HG03520 (cell line): ENCODE measurements at regions not wholly inside any gene's neighbourhood (a gene's known extent, or its start where the extent isn't known, plus 50 kb on each side); places are given as distances from the start of the nearest gene placed in this dataset.
"Not testable (repeated sequence)": the region's sequence is repeated elsewhere in the genome, so short reads cannot be mapped to it uniquely, and the experiment has no call there.

Source experiments
- ATAC-seq: cut with Tn5 transposase; IDR thresholded peaks from one replicate; pipeline ENCODE4 v1.9.1; 2021; ENCODE audit warnings: mild to moderate bottlenecking, moderate library complexity; ENCODE audit not compliant: unreplicated experiment

DNA sequence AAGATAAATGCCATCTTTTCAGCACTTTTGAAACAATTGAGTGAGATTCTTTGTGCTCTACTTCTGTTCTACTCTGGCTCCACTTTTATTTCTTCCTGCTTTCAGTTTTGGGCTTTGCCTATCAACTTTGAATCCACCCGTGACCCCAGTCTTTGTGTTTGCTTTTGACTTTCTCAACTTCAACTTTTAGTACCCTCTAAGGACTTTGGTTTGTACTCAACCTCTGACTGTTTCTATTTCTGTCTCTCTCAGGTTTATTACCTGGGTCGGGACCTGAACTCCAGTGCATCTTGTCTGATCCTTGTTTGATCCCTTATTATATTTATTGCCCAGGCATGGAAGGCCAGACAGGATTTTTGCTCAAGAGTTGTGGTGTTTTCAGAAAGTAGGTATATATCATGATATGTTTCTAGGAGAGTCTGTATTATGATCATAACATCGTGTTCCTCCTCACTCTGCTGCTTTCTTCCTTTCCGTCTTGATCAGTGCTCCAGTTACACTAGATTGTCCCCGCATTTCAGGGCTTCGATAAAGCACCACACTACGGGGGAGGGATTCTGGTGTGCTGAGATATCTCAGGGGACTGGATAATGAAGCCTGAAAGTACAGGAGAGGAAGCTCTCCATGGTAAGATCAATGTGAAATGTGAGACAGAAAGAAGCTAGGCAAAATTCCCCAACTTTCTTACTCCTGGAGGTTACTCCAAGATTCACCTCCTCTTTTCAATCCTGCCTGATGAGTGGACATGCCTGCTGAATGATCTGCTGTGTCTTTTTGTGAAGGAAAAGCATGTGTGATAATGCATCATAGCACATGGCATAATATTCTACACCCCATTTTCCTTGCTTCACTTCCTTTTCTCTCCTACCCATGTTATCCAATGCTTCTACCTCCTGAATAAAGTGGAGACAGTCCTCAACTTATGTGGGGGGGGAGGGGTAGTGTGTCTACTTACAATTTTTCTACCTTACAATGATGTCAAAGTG, 155.5 kb upstream of the GRIN3A start:
- ATAC-seq = no peak

GRCh38 chr9:101881508-101881907, 143.1 kb upstream of the GRIN3A start:
- no peak for ATAC-seq

DNA sequence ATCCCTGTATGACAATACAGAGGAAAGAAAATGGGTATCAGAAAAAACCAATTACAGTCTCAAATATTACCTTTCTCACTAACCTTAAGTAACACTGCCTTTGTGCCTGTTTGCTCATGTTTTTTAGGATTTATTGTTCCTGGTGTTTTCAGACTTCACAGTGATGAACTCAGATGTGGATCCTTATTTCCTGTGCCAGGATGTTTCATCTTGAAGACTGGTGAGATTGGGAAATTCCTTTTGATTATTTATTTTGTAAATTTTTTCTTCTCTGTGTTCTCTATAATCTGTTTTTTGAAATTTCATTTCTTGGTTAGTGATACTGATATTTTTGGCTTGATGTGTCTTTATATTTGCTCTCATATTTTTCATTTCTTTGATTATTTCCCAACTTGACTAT, 142.4 kb upstream of the GRIN3A start:
- no peak for ATAC-seq

GRCh38 chr9:101878734-101879133, 140.3 kb upstream of the GRIN3A start:
- ATAC-seq = no peak

DNA sequence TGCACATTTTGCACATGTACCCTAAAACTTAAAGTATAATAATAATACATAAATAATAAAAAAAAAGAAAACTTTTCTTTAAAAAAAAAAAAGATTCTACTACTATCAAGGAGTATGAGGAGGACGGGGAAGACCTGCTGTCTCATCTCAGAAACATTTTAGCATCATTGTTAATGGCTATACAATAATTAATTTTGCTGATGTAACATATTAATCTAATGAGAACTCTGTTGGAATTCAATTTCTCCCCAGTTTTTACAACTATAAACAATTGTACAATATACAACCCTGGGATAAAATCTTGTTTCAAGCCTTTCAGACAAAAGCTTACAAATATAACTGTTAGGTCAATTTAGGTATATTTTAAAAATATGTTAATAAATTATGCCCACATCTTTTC, 139.0 kb upstream of the GRIN3A start:
- no peak for ATAC-seq

- ATAC-seq = no peak
These were observed 123.0 kb upstream of the GRIN3A start for GRCh38 chr9:101861472-101861871.

DNA sequence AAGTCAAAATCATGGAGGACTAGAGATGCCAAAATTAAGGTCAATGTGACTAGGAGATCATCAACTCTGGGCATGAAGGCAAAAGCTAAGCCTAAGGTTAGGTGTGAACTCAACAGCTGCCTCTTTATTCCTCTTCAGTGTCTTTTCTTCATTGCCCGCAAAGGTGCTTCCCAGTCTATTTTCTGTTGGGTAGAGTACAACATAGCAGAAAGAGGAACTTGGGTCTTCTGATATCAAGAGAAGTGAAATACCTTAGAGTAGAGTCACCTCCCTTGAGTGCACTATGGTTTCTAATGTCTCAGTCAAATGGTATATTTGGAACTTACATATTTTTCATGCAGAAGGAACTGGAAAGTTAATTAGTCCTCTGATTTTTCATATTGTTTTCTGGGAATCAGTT, 122.5 kb upstream of the GRIN3A start:
- no peak for ATAC-seq

GRCh38 chr9:101859620-101860019, 121.2 kb upstream of the GRIN3A start:
- no peak for ATAC-seq

GRCh38 chr9:101858026-101858425, 119.6 kb upstream of the GRIN3A start:
- ATAC-seq = no peak

- ATAC-seq = no peak
These were observed 110.8 kb upstream of the GRIN3A start for GRCh38 chr9:101849102-101849707.

- no peak for ATAC-seq
These were observed 110.1 kb upstream of the GRIN3A start for GRCh38 chr9:101848485-101848919.

GRCh38 chr9:101846161-101846560, 107.7 kb upstream of the GRIN3A start:
- no peak for ATAC-seq

DNA sequence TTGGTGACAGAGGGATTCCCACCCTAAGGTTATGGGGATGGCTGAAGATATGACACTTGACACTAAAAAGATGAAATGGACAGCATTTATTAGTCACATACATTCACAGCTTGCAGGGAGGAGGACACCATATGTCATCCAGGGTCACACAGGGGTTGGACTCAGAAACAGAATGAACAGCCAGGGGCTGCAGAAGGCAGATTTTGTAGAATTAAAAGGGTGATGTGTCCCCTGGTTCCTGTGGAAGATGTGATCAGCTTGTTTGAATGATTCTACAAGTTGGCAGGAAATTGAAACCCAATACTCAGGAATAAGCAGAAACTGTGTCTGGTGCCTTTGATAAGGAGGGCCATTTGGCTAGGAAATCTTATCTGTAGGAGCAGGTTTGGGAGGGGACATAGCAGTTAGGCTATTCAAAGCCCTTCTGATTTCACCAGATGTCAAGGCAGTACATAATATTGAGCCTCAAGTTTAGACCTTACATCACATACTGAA, 102.3 kb upstream of the GRIN3A start:
- no peak for ATAC-seq

GRCh38 chr9:101838988-101839387, 100.5 kb upstream of the GRIN3A start:
- ATAC-seq = not testable (repeated sequence)

- ATAC-seq = no peak
These were observed 97.6 kb upstream of the GRIN3A start for GRCh38 chr9:101836021-101836420.

DNA sequence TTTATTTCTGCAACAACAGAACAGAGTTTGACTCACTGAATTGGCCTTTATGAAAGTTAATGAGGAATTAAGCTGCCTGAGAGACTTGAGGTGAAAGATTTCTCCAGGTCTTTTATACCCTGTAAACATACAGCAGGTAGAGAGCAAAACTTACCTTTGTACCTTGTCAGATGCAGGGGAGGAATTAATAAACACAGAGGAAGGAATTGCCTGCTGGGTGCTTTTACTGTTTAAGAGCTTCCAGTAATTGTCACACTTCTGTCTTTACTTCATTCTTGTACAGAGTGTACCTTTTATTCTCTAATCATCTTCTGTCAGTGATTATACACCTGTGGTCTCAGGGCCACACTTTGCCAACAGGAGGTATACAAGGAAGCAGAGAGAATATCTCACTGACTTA, 94.0 kb upstream of the GRIN3A start:
- no peak for ATAC-seq

DNA sequence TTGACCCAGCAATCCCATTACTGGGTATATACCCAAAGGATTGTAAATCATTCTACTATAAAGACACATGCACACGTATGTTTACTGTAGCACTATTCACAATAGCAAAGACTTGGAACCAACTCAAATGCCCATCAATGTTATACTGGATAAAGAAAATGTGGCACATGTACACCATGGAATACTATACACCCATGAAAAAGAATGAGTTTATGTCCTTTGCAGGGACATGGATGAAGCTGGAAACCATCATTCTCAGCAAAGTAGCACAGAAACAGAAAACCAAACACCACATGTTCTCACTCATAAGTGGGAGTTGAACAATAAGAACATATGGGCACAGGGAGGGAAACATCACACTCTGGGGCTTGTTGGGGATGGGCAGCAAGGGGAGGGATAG, 83.0 kb upstream of the GRIN3A start:
- ATAC-seq = not testable (repeated sequence)

DNA sequence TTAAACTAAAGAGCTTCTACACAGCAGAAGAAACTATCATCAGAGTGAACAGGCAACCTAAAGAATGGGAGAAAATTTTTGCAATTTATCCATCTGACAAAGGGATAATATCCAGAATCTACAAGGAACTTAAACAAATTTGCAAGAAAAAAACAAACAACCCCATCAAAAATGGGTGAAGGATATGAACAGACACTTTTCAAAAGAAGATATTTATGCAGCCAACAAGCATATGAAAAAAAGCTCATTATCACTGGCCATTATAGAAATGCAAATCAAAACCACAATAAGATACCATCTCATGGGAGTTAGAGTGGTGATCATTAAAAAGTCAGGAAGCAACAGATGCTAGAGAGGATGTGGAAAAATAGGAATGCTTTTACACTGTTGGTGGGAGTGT, 82.5 kb upstream of the GRIN3A start:
- not testable (repeated sequence) for ATAC-seq

DNA sequence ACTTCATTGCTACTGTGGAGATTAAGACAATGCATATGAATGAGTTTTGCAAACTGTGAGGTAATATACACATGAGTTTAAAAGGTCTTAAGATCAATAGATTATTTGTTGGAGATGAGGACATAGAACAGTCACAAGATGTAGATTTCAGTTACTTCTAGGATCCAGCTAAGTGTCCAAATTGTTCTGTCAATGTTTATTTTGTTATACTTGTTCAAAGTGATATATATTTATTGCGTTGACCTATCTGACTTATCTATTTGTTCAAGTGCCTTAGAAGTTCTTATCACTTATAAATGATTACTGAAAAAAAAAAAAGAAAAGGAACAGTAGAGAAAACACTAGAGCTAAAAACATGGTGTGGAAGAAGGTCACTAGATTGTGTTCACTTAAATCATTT, 75.6 kb upstream of the GRIN3A start:
- ATAC-seq = no peak

DNA sequence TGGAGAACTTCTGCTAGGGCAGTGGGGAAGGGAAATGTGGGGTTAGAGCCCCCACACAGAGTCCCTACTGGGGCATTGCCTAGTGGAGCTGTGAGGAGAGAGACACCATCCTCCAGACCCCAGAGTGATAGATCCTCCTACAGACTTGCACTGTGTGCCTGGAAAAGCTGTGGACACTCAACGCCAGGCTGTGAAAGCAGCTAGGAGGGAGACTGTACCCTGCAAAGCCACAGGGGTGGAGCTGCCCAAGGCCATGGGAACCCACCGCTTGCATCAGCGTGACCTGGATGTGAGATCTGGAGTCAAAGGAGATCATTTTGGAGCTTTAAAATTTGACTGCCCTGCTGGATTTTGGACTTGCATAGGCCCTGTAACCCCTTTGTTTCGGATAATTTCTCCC, 69.4 kb upstream of the GRIN3A start:
- ATAC-seq = not testable (repeated sequence)

- ATAC-seq = no peak
These were observed 57.6 kb upstream of the GRIN3A start for GRCh38 chr9:101796044-101796443.

- no peak for ATAC-seq
These were observed 56.7 kb upstream of the GRIN3A start for GRCh38 chr9:101795147-101795546.
